HG02885 (cell line): ENCODE measurements at regions not wholly inside any gene's neighbourhood (a gene's known extent, or its start where the extent isn't known, plus 50 kb on each side); places are given as distances from the start of the nearest gene placed in this dataset.
"Not testable (repeated sequence)": the region's sequence is repeated elsewhere in the genome, so short reads cannot be mapped to it uniquely, and the experiment has no call there.

ENCODE experiments used
- ATAC-seq: cut with Tn5 transposase; IDR thresholded peaks from one replicate; pipeline ENCODE4 v1.9.1; 2021; ENCODE audit warnings: mild to moderate bottlenecking; ENCODE audit not compliant: unreplicated experiment, poor library complexity

DNA sequence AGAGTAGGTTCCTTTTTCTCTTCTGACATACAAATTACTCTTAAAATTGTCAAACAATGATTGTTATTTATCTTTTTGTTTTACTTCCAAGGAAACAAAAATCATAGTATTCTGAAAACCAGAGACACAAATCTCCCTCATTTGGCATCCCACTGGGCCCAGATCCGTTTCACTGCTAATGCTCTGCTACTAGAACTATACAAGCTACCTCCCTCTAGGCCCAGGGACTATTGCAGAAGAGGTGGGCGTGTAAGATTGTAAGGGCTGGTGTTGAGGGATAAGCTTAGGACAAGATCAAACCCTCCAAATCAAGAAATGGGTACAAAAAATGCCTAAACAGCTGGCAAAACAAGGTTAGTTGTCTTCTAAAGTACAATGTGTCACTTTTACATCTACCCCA lies 928.9 kb upstream of the CDH10 start:
- no peak for ATAC-seq

DNA sequence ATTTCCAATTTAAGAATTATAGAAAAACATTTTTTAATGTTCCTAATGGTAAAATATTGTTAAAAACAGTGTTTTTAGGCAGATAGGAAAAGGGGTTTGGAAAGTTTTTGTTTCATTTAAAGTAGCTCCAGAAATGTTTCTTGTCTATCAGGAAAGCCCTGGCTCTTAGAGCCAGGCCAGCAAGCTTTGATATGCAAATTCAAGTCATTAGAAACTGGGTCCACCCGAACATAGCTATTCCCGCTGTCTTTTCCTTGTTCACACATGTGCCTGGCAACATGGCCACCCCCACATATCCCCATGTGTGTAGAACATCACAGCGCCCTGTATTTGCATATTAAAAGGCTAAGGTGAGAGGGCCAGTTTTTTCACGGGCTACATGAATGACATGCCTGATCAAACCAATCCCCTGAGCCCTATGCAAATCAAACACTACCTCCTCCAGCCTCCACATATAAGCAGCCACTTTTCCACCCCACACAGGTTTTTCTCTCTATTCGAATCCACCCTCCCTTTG lies 925.3 kb upstream of the CDH10 start:
- no peak for ATAC-seq

DNA sequence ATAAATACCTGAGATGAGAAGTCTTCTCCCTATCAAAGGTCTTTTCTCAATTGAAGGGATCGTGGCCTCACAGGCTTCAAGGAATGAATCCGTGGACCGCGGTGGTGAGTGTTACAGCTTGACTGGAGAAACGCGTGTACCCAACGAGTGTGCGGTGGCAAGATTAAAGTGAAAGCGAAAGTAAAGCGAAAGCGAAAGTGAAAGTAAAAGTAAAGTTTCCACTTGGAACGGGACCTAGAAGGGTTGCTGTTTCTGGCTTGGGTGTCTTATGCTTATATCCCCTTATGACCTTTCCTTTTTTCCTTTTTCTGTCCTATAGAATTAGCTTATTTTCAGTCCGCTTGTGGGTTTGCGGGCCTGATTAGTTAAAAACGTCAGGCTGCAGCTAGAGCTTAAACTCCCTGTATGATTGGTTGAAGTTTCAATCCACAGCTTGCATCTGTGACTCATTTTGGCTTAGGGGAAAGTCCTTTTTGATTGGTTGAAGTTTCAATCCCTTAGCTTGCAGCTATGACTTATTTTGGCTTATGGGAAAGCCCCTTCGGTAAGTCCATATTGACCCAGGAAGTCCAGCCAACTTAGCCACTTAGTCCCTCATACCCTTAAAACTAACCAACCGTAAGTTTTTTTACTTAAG lies 924.3 kb upstream of the CDH10 start:
- no peak for ATAC-seq

DNA sequence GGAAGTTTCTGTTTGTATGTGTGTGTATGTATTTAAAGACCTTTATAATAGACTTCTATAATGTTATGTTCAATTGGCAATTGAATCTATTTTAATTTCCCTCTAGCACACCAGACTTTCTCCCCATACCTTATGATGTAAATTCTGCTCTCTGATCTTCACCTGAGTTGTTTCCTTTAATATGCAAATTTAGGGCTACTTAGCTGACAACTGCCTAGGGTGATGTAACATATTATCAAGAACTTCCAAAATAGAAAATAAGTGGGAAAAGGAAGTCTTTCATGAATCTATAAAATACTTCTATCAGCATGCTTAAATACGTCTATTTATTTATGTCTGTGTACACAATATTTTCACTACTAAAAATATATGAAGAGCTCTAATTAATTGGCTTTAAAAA lies 923.5 kb upstream of the CDH10 start:
- ATAC-seq, result no peak

DNA sequence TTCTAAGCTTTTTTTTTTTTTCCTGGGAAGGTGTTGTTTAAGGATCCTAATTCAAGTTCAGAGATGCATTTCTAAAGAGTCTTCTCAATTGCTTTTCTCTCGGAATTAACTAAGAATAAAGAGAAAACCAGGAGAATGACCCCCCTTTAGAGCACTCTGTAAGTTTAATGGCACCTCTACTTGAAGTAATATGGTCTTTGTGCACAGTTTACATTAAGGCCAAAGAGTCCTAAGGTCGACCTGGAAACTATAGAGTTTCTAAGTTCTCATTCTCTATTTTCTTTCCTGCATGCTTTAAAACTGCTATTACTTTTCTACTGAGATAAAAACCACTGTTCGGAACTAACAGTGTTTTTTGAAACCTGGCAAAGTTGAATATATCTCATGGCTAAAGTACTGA lies 923.1 kb upstream of the CDH10 start:
- ATAC-seq, result no peak

DNA sequence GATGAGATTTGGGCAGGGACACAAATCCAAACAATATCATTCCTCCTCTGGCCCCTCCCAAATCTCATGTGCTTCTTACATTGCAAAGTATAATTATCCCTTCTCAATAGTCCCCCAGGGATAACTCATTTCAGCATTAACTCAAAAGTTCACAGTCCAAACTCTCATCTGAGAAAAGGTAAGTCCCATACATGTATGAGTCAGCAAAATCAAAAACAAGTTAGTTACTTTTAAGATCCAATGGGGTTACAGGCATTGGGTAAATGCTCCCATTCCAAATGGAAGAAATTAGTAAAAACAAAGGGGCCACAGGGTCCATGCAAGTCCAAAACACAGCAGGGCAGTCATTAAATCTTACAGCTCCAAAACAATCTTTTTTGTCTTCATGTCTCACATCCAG lies 917.9 kb upstream of the CDH10 start:
- no peak for ATAC-seq

DNA sequence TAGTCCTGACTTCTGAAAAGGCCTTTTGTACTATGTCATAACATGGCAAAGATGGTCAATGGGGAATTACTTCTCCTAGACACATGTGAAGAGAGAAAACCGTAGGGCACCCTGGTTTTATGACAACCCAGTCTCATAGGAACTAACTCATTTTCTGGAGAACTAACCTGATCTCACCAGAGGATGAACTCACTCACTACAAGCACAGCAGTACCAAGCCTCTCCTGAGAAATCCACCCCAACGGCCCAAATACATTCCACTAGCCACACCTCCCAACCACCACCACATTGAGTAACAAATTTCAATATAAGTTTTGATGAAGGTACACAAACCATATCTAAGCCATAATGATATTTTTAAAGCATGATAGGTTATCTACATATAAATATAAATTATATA lies 909.3 kb upstream of the CDH10 start:
- no peak for ATAC-seq

DNA sequence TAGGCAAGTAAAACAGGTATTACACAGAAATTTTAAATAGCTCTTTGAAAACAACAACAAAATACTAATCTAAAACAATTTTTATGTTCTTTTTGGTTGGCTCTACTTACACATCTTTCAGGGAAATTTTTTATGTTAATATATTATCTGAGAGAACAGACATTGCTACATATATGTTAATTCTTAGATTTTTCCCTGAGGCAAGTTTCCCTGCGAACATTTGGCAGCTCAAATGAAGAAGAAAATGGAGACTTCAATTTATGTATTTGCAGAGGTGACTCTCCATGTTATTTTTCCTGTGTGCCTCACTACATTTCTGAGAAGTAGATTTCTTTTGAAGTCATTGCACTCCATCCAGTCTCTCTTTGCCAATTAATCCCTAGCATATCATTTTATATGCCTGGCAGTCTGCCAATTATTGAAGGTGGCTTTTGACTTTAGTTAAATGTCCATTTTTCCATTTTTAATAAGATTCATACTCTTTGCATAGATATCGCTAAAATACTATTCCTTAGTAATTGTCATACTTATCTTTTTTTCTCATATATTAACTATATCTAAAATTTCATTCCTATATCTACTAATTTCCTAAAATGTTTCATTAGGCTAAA lies 908.2 kb upstream of the CDH10 start:
- ATAC-seq, result no peak

DNA sequence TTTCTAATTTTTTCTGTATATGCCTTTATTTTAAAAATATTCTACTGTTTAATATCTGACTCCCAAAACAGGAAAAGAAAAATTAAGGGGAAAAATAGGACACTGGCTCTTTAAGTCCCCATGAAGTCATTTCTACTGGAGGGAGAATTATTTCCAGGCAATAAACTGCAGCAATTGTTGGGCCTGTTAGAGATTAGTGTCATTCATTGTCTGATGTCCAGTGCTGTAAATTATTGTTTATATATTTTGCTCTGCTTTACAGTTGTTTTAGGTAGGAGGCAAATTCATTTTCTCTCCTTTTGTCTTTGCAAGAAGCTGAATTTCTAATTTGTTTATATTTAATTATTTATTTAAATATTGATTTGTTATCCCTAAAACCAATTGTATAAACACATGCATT lies 906.0 kb upstream of the CDH10 start:
- no peak for ATAC-seq

DNA sequence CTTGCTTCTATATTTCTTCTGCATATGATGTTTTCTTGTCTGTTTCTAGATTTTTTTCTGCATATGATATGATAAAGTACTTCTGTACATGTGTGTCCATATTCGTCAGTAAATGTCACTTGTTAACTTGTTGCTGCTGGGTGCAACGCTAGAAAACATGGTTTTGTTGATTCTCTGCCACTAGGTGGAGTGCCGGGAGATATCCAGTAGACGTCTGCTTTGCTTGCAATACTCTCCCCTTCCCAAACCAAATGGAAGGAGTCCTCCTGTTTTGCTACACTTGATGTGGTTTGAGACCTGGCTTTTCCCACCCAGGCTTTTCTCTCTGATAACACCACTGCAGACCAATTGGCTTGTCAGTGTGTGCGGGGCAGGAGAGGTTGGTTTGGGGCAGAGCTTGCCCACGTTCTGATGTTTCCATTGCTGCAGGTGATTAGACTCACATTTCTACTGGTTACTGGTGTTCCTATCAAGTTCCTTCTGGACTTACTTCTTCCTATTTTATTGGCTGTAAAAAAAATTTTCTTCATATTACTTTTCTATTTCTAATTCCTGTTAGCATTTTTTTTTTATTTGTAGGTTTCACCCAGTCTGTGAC lies 900.0 kb upstream of the CDH10 start:
- ATAC-seq, result peak; percentile 83

DNA sequence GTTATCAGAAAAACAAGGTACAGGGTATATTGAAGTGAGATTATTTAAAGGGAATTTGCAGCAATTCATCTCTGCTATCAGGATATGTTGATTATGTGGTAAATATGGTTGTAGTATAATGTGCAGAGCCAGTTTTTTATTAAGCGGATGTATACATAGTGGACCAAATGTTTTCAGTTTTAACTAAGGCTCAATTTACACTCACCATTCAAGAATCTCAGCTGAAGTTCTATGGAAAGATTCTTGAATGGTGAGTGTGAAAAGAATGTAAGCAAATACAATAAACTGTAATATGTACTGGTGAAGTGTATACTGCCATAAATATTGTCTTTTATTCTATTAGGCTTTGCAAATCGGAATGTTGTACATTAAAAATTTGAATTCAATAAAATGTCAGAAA lies 895.9 kb upstream of the CDH10 start:
- ATAC-seq, result no peak

DNA sequence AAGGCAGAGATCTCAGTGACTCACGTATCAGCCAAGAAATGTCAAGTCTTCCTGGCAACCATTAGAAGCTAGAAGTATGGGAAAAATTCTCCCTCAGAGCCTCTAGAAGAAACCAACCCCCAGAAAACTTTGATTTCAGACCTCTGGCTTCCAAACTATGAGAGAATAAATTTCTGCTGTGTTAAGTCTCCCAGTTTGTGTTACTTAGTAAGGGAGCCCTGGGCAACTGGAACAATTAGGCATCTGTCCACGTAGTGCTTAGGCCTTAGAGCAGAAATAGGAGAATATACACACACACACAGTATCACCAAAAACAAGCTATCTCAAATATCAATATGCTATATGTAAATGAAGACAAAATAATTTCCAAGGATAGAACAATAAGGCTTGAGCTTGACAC lies 894.8 kb upstream of the CDH10 start:
- no peak for ATAC-seq

DNA sequence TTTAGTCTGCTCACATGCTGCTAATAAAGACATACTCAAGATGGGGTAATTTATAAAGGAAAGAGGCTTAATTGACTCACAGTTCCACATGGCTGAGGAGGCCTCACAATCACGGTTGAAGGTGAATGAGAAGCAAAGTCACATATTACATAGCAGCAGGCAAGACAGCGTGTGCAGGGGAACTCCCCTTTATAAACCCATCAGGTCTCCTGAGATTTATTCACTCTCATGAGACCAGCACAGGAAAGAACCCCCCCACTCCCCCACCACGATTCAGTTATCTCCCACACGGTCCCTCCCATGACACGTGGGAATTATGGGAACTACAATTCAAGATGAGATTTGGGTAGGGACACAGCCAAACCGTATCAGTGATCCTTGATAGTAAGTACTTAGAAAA lies 891.7 kb upstream of the CDH10 start:
- not testable (repeated sequence) for ATAC-seq

DNA sequence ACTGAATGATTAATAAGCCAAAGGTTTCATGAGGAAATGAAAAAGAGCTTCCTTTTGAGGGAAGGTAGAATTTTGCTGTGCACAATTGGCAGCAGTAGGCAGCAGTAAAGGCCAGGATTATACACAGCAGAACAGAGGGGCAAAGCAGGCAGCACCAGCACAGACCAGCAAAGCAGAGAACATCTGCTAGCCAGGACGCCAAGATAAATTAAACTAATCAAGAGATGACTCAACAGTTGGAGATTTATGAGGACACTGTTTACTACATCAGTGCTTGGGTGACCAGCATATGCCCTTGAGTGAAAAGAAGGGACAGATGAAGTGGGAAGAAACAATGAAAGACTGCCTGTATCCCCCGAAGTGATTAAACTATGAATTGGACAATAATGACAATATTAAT lies 871.4 kb upstream of the CDH10 start:
- ATAC-seq, result no peak

DNA sequence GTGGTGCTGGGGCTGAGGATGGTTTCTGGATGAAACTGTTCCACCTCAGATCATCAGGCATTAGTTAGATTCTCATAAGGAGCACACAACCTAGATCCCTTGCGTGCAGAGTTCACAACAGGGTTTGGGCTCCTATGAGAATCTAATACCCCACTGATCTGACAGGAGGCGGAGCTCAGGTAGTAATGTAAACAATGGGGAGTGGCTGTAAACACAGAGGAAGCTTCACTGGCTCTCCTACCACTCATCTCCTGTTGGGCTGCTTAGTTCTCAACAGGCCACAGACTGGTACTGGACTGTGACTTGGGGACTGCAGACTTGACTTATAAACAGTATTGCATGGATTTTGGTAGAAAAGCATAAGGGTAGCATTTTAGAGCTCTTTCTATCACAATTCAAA lies 870.7 kb upstream of the CDH10 start:
- ATAC-seq, result no peak

DNA sequence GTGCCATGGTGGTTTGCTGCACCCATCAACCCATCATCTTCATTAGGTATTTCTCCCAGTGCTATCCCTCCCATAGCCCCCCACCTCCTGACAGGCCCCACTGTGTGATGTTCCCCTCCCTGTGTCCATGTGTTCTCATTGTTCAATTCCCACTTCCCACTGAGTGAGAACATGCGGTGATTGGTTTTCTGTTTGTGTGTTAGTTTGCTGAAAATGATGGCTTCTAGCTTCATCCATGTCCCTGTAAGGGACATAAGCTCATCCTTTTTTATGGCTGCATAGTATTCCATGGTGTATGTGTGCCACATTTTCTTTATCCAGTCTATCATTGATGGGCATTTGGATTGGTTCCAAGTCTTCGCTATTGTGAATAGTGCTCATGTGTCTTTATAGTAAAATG lies 865.9 kb upstream of the CDH10 start:
- not testable (repeated sequence) for ATAC-seq

DNA sequence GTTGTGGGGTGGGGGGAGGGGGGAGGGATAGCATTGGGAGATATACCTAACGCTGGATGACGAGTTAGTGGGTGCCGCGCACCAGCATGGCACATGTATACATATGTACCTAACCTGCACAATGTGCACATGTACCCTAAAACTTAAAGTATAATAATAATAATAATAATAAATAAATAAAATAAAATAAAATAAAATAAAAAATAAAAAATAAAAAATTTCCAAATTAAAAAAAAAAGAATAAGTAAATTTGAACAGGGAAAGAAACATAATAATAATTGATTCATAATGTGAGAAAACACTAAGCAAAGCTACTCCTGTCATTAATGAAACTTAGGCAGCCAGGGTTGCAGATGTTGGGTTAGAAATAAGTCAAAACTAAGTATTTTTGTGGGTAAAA lies 863.2 kb upstream of the CDH10 start:
- ATAC-seq, result not testable (repeated sequence)

DNA sequence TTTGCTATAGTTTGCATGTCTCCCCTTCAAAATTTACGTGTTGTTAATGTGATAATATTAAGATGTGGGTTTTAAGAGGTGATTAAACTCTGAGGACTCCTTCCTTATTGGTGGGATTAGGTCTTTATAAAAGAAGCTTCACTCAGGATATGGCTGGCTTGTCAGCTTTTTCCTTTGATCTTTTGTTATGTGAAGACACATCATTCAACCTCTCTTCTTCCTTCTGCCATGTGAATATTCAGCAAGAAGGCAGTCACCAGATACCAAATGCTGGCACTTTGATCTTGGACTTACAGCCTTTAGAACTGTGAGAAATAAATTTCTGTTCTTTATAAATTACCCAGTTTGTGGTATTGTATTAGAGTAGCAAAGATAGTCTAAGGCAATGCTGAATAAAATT lies 855.9 kb upstream of the CDH10 start:
- no peak for ATAC-seq

DNA sequence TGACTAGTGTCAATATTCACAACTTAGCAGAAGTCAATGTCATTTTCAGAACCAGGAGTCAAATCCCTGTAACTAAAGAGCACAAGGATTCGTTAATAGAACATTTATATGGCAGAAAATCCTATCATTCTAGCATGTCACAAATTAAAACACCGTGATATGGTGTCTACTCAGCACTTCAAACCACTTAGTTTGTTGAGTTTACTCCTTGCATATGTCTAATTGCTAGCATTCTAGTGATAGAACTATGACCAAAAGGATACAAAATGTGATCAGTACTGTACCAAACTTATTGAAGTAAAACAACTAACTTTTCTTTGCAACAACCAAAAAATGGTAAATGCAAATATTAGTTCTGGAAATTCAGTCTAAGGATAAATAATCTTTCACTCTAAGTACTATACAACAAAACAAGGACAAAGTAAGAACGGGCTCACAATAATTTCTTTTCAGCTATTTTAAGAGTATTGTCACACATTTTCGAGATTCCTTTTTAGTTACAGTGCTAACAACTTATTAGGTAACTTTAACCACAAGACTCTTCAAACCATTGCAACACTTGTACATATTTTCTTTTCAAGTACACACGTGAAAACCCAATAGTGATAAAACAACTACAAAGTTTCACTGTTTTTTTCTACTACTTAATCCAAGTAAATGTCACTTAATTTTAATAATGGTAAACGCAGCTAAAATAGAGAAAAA lies 845.2 kb upstream of the CDH10 start:
- no peak for ATAC-seq

DNA sequence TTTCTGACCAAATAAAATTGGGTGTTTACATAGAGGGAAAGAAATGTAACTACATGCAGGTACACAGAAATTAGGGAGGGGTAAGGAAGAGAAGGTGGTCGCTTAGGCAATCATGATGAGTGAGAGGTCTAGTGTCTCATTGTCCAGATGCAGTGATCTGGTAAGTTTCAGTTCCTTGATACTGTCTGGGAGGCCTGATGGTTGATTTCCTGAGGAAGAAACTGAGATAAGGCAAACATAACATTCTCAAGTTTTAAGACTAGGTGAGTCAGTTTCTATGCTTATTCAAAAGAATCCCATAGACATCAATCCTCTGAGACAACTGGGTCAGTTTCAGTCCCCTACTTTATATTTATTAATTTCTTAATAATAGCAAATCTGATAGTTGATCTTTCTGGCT lies 843.3 kb upstream of the CDH10 start:
- ATAC-seq, result no peak

DNA sequence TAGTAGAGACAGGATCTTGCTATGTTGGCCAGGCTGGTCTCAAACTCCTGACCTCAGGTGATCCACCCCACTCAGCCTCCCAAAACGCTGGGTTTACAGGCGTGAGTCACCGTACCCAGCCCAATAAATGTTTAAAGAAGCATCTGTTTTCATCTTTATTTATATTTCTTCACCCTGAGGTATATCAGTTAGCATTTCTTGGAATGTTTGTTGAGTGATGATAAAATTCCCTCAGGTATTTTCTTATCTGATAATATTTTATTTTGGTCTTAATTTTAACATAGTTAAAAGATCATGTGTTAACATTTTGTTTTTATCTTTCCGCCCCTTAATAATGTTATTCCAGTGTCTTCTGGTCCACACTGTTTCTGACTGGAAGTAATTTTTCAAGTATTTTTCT lies 839.6 kb upstream of the CDH10 start:
- no peak for ATAC-seq
